PC-3 (cell line): ENCODE measurements at regions not wholly inside any gene's neighbourhood (a gene's known extent, or its start where the extent isn't known, plus 50 kb on each side); places are given as distances from the start of the nearest gene placed in this dataset.

ENCODE experiments used
- ATAC-seq: fragments of 200-7000 bp; cut with Tn5 transposase; 2 replicates; pipeline ENCODE4 v1.9.1; 2020; ENCODE audit warnings: mild to moderate bottlenecking, moderate library complexity
- BruUV-seq: library from RNA; stranded (reverse); fragments of 400-500 nt; replicated peaks from 2 replicates; lab custom pipeline; 2021; lab: Mats Ljungman, UMichigan
- CTCF ChIA-PET: fragments of 300-600 bp; sonication (Branson Sonifier 250); formaldehyde crosslinking; loops from one replicate; lab custom pipeline; 2022; ENCODE audit warnings: antibody characterized with exemption; lab: Charles Lee
- POLR2A ChIA-PET: fragments of 300-600 bp; sonication (Branson Sonifier 250); formaldehyde crosslinking; loops from one replicate; lab custom pipeline; 2022; ENCODE audit warnings: antibody characterized with exemption; ENCODE audit not compliant: unreplicated experiment; lab: Charles Lee
- DNase-seq: peaks from one replicate; pipeline ENCODE4 v3.0.0-alpha.2; 2015
- H2AFZ ChIP-seq: fragments of 300-600 bp; sonication (generic); 2 replicates; pipeline ENCODE4 v1.6.0; 2016; ENCODE audit warnings: antibody characterized with exemption, low read length
- H3F3A ChIP-seq: fragments of 300-600 bp; sonication (generic); one replicate; pipeline ENCODE4 v1.6.0; 2017; ENCODE audit warnings: antibody characterized with exemption, low read length, control low read depth, mild to moderate bottlenecking; ENCODE audit not compliant: unreplicated experiment
- H3K27ac ChIP-seq: fragments of 300-600 bp; sonication (generic); 2 replicates; pipeline ENCODE4 v1.5.1; 2016; ENCODE audit warnings: mild to moderate bottlenecking, low read length
- H3K27me3 ChIP-seq: fragments of 300-600 bp; sonication (generic); 2 replicates; pipeline ENCODE4 v1.6.1; 2016; ENCODE audit warnings: low read length, mixed read lengths
- H3K36me3 ChIP-seq: fragments of 300-600 bp; sonication (generic); 2 replicates; pipeline ENCODE4 v1.6.1; 2016; ENCODE audit warnings: low read depth, mixed run types, low read length, mixed read lengths
- H3K4me1 ChIP-seq: fragments of 300-600 bp; sonication (generic); 2 replicates; pipeline ENCODE4 v1.5.1; 2016; ENCODE audit warnings: low read length; ENCODE audit not compliant: insufficient read depth
- H3K4me2 ChIP-seq: fragments of 300-600 bp; sonication (generic); 2 replicates; pipeline ENCODE4 v1.6.0; 2016; ENCODE audit warnings: low read length
- H3K4me3 ChIP-seq: fragments of 300-600 bp; sonication (generic); 2 replicates; pipeline ENCODE4 v1.5.1; 2016; ENCODE audit warnings: mild to moderate bottlenecking, low read length, mixed read lengths
- H3K79me2 ChIP-seq: fragments of 300-600 bp; sonication (generic); 2 replicates; pipeline ENCODE4 v1.6.1; 2017; ENCODE audit warnings: low read length, mixed read lengths
- H3K9ac ChIP-seq: fragments of 300-600 bp; sonication (generic); 2 replicates; pipeline ENCODE4 v1.6.0; 2016; ENCODE audit warnings: mild to moderate bottlenecking, low read length
- H3K9me2 ChIP-seq: fragments of 300-600 bp; sonication (generic); replicated peaks from 2 replicates; pipeline ENCODE4 v1.6.1; 2016; ENCODE audit warnings: mixed run types, low read length, mixed read lengths
- H3K9me3 ChIP-seq: fragments of 300-600 bp; sonication (generic); 2 replicates; pipeline ENCODE4 v1.6.1; 2016; ENCODE audit warnings: low read length, mixed read lengths
- H4K20me1 ChIP-seq: fragments of 300-600 bp; sonication (generic); 2 replicates; pipeline ENCODE4 v1.6.1; 2016; ENCODE audit warnings: low read length, mixed read lengths
- CTCF ChIP-seq: fragments of 300-600 bp; sonication (generic); conservative IDR thresholded peaks from 2 replicates; pipeline ENCODE4 v1.5.1; 2017; ENCODE audit warnings: antibody characterized with exemption, low read depth, mild to moderate bottlenecking, low read length
- EZH2 ChIP-seq: fragments of 300-600 bp; sonication (generic); IDR thresholded peaks from one replicate; pipeline ENCODE4 v1.6.1; 2017; ENCODE audit warnings: antibody characterized with exemption, mild to moderate bottlenecking, low read length; ENCODE audit not compliant: unreplicated experiment
- EZH2phosphoT487 ChIP-seq: fragments of 300-600 bp; sonication (generic); IDR thresholded peaks from 2 replicates; pipeline ENCODE4 v1.6.1; 2018; ENCODE audit warnings: mild to moderate bottlenecking, antibody characterized with exemption, low read length, borderline replicate concordance
- intact Hi-C: fragments of 100-400 bp; cut with micrococcal nuclease; formaldehyde crosslinking; loops from 2 replicates; pipeline ENCODE4 v1.9.0; 2023

GRCh38 chr11:45339729-45340519 is 53.8 kb upstream of the SYT13 start:
- peaks cover 35% of the 10 kb centered on the region for H3K27me3 ChIP-seq
- H3K27ac ChIP-seq, result no peak overlapping the region
- ChIA-PET CTCF (interaction anchor here (0.6 to 1.4 kb wide), 2 partner anchors 31 to 432 kb away, joined by 4 to 6 read pairs; no protein-coding TSS in a partner anchor), POLR2A (no interaction called here)
- no peaks in the 10 kb centered on the region for H3K9me3 ChIP-seq
- no peaks in the 10 kb centered on the region for H3K36me3 ChIP-seq
- TF ChIP-seq CTCF (peak; percentile 81), EZH2phosphoT487 (no peak), EZH2 (no peak)
- no peak overlapping the region for H3K9ac ChIP-seq
- peak overlapping the region; percentile 26; the same call in 1 of the 2 replicates for H3K4me3 ChIP-seq
- peak overlapping the region; percentile 68 for H2AFZ ChIP-seq
- H3K4me1 ChIP-seq, result no peaks in the 10 kb centered on the region; the same call in 1 of the 2 replicates
- BruUV-seq, result no TSS peak
- H3K79me2 ChIP-seq, result no peaks in the 10 kb centered on the region
- intact Hi-C loops, result loop anchor here (10.0 kb wide), 2 partner anchors 415 to 435 kb away; no protein-coding TSS in a partner anchor
- no peaks in the 10 kb centered on the region for H3K9me2 ChIP-seq
- DNase-seq (peak; percentile 87), ATAC-seq (peak; percentile 95)
- no peaks in the 10 kb centered on the region for H4K20me1 ChIP-seq
- peak overlapping the region; percentile 64 for H3K4me2 ChIP-seq
- H3F3A ChIP-seq, result no peaks in the 10 kb centered on the region

- DNase-seq, result no peak
- no peak for ATAC-seq
Measured at GRCh38 chr11:45337583-45338360, 51.6 kb upstream of the SYT13 start.

GRCh38 chr11:45336136-45336535 is 50.0 kb upstream of the SYT13 start:
- CTCF ChIA-PET, result no interaction called here
- TF ChIP-seq CTCF (no peak), EZH2 (no peak), EZH2phosphoT487 (no peak)
- POLR2A ChIA-PET, result no interaction called here
- ATAC-seq (no peak), DNase-seq (no peak)
- Histone ChIP-seq H3F3A (no peaks in the 10 kb centered on the region), H3K36me3 (no peaks in the 10 kb centered on the region), H3K79me2 (no peaks in the 10 kb centered on the region), H4K20me1 (no peaks in the 10 kb centered on the region), H3K9me3 (no peaks in the 10 kb centered on the region), H3K4me3 (no peak overlapping the region), H3K27ac (no peak overlapping the region), H2AFZ (no peak overlapping the region), H3K27me3 (peaks cover 17% of the 10 kb centered on the region; the same call in 1 of the 2 replicates), H3K9me2 (no peaks in the 10 kb centered on the region), H3K4me1 (peaks cover 13% of the 10 kb centered on the region), H3K4me2 (no peak overlapping the region), H3K9ac (no peak overlapping the region)
- intact Hi-C loops, result loop anchor here (10.0 kb wide), 2 partner anchors 411 to 439 kb away; no protein-coding TSS in a partner anchor
- BruUV-seq, result no TSS peak

More at GRCh38 chr11:45337583-45338360, 51.6 kb upstream of the SYT13 start:
- Histone ChIP-seq H3K27ac (no peak overlapping the region), H3K27me3 (peaks cover 17% of the 10 kb centered on the region; the same call in 1 of the 2 replicates), H3K36me3 (no peaks in the 10 kb centered on the region), H3K4me2 (no peak overlapping the region), H3K4me1 (peaks cover 5% of the 10 kb centered on the region), H3K9me2 (no peaks in the 10 kb centered on the region), H4K20me1 (no peaks in the 10 kb centered on the region), H3K4me3 (no peak overlapping the region), H3K9me3 (no peaks in the 10 kb centered on the region), H3K79me2 (no peaks in the 10 kb centered on the region), H2AFZ (no peak overlapping the region), H3F3A (no peaks in the 10 kb centered on the region), H3K9ac (no peak overlapping the region)
- POLR2A ChIA-PET, result interaction anchor here (0.7 kb wide), 1 partner anchor 409 kb away, joined by 3 read pairs; no protein-coding TSS in a partner anchor
- intact Hi-C loops, result loop anchor here (10.0 kb wide), 2 partner anchors 413 to 437 kb away; no protein-coding TSS in a partner anchor
- CTCF ChIA-PET, result no interaction called here
- no TSS peak for BruUV-seq
- no peak for TF ChIP-seq EZH2
